ENCODE measurements at regions not wholly inside any gene's neighbourhood (a gene's known extent, or its start where the extent isn't known, plus 50 kb on each side); places are given as distances from the start of the nearest gene placed in this dataset.

DNA sequence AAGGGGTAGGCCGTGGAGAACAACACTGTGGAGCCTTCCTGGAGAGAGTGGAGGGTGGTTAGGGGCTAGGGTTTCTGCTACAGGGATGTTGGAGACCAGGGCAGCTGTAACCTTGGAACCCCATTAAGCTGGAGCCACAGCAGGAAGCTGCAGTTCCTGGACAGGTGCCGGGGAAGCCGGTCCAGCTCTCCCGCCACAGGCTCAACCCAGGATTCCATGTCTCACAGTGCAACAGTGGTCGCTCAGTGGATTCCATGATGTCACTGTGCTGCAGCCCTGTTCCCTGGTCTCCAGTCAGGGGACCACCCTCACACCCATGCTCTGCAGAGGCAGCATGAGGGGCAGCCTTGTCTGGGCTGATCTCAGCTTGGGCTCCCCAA, 264.6 kb upstream of the CDYL start:
- TF ChIP-seq, protein P1, sequence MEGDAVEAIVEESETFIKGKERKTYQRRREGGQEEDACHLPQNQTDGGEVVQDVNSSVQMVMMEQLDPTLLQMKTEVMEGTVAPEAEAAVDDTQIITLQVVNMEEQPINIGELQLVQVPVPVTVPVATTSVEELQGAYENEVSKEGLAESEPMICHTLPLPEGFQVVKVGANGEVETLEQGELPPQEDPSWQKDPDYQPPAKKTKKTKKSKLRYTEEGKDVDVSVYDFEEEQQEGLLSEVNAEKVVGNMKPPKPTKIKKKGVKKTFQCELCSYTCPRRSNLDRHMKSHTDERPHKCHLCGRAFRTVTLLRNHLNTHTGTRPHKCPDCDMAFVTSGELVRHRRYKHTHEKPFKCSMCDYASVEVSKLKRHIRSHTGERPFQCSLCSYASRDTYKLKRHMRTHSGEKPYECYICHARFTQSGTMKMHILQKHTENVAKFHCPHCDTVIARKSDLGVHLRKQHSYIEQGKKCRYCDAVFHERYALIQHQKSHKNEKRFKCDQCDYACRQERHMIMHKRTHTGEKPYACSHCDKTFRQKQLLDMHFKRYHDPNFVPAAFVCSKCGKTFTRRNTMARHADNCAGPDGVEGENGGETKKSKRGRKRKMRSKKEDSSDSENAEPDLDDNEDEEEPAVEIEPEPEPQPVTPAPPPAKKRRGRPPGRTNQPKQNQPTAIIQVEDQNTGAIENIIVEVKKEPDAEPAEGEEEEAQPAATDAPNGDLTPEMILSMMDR (IDR thresholded peaks at IDR 0.05): no peak
- no peak for TF ChIP-seq POLR2A (IDR thresholded peaks at IDR 0.05)

All from adrenal gland (tissue), 5 donors.